HG03064 (cell line): ENCODE measurements at regions not wholly inside any gene's neighbourhood (a gene's known extent, or its start where the extent isn't known, plus 50 kb on each side); places are given as distances from the start of the nearest gene placed in this dataset.

ENCODE experiments used
- ATAC-seq: cut with Tn5 transposase; IDR thresholded peaks from one replicate; pipeline ENCODE4 v1.9.1; 2021; ENCODE audit warnings: low read depth; ENCODE audit not compliant: unreplicated experiment

GRCh38 chr2:129765678-129766351, 213.7 kb upstream of the RAB6C start:
- ATAC-seq = no peak

DNA sequence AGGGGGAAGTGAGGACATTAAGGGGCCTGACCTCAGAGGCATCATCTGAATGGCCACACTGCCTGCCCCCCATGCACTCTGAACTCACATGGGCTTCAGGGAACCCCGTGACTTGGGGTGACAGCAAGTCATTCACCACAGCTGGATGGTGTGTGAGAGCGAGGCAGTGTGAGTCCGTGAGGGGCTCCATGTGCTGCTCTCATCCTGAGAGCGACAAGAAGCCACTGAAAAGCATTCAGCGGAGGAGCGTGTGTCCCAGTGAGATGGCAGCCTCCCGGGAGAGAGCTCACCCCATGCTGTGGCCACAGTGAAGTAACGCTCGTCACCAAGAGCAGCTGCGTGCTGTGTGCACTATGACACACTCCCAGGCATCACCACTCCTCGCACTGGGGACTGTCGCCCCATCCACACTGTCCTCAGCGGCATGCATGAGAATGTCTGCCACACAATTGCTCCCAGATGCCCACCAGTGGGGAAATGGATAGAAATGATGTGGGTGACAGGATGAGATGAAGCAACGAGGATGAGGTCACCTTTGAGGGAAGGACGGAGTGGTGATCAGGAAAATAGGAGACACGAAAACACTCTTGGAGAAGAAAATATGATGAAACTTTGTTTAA, 213.0 kb upstream of the RAB6C start:
- no peak for ATAC-seq

DNA sequence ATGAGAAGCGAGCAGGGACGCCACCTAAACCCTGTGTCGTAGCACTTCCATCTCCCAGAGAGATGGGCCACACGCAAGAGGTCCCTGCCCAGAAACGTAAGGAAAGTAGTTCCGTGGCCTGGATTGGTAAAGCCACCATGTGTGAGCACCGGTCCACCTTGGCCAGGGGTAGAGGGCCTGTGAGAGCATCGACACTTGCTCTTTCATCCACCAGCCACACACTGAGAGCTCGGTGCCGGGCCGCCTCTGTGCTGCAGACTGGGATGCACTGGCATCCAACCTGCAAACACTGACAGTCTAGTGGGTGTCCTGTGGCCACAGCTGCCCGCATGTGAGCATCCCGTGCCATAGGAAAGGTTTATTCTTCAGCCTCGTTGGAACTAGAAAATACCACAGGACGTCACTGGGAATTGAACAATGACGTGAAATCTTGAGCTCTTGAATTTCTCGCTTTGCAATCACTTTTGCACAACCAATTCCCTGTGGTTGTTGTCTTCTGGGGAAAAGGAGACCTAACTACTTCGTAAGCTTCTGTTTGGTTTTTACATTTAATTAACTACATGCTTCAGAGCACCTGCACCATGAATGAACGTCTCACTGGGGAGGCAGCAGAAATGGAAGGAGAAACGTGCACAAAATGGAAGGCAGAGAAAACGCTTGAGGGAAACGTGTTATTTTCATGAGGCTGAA, 212.0 kb upstream of the RAB6C start:
- ATAC-seq = no peak

GRCh38 chr2:129768036-129768386, 211.5 kb upstream of the RAB6C start:
- ATAC-seq = no peak

DNA sequence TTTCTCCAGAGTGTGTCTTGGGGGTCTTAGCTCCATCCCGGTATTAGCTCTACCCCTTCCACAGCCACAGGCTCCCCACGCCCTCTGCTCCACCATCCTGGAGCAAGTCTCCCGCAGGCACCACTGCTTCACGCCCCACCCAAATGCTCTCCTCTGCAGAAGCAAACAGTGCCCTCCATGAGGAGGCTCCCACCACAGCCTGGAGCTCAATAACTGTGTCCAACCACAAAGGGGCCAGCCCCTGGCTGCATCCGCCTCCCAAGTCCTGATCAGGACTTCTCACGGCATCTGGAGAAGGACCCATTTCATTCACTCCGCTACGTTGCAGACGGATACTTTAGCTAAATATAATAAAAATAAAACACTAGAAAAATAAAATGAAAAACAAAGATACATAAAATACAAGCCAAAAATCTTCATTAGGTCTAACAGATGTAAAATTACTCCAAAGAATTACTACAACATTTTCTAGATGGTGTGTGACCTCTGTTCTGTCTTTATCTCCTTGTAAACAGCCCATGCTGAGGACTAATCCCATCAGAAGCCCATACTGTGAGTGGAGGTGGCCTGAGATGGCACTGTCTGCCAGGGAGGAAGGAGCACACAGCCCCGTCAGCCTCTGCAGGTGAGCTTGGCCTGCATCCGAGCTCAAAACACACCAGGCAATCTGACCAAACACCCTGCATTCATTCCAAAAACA, 210.8 kb upstream of the RAB6C start:
- ATAC-seq = no peak

DNA sequence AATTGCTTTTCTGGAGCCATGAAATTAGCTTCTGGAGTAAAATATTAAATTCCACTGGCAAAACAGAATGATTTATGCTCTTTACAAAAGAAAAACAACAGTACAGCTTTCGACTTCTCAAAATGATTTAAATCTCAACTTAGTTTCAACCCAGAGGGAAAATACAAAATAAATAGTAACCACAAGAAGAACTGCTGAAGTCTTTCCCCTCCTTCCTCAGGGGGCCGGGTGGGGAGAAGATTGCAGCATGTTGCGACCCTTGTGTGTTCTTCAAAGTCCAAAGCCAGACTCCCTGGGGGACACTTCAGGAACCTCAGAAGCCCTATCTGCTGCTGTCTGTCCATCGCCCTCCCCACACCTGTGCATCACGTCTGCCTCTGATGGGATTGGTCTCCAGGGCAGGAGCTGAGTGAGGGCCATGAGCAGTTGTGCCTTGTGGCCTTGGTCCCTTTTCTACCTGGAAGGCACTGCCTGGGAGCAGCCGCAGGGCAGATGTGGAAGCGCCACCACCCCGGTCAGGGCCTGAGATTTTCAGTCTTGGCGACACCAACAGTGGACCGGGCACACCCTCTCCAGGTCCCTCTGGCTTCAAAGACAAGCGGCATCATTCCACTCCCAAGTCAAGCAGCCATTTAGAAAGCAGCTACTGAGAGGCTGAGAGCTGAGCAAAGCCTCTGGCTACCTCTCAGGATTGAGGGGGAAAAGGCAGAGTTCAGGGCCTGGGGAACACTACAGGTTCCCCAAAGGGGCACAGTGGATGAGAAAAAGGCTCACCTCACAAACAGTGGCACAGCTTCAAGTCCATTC, 210.1 kb upstream of the RAB6C start:
- no peak for ATAC-seq

- ATAC-seq = no peak
Observed at GRCh38 chr2:129771418-129772189, 207.9 kb upstream of the RAB6C start.

- no peak for ATAC-seq
Observed at GRCh38 chr2:129772190-129772579, 207.3 kb upstream of the RAB6C start.

- no peak for ATAC-seq
Observed at GRCh38 chr2:129775952-129776653, 203.4 kb upstream of the RAB6C start.

DNA sequence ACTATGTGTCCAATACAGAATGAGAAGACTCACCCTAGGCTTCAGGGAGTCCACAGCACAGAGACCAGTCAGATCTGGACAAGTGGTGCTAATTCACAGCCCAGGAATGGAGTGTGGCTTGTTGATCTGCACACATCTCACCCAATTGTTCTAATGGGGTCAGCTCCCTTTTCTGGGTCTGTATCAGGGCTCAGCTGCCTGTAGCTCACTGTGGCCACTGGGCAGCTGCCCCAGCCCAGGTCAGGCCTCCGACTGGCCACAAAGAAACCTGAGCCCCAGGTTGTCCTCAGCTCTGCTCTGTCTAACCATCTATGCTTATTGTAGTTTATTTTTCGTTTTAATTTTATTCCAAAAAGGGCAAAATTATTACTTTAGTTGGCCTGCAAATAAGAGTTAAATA, 202.3 kb upstream of the RAB6C start:
- no peak for ATAC-seq

GRCh38 chr2:129777762-129778583, 201.5 kb upstream of the RAB6C start:
- no peak for ATAC-seq

DNA sequence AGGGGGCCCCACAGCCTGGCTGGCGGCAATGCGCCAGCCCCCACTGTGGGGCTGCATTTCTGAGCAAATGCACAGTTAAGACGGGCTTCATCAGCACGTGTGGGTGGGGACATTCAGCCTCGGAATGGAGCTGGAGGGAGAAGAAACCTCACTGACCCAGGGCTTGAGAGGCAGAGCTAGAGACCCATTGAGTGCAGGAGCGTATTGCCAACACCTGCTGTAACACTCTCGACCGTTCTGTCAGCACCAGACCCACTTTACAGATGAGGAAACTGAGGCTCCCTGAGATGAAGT, 200.9 kb upstream of the RAB6C start:
- no peak for ATAC-seq

DNA sequence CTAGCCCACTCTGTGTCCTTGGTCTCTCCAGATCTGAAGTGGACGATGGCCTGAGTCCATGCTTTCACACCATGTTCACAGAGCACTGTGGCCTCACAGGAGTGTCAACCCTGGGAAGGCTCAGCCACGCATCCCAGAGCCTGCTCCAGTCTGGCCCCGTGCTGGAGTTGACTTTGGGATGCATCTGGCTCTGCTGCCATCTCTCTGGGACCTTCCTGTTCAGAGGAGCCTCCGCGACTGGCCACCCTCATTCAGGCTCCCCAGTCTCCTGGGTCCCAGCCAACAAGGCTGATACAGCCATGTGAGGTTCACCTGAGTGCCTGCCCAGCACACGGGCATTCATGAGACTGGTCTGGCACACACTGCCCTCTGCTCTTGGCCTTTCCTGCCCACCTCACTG, 199.7 kb upstream of the RAB6C start:
- ATAC-seq = no peak

DNA sequence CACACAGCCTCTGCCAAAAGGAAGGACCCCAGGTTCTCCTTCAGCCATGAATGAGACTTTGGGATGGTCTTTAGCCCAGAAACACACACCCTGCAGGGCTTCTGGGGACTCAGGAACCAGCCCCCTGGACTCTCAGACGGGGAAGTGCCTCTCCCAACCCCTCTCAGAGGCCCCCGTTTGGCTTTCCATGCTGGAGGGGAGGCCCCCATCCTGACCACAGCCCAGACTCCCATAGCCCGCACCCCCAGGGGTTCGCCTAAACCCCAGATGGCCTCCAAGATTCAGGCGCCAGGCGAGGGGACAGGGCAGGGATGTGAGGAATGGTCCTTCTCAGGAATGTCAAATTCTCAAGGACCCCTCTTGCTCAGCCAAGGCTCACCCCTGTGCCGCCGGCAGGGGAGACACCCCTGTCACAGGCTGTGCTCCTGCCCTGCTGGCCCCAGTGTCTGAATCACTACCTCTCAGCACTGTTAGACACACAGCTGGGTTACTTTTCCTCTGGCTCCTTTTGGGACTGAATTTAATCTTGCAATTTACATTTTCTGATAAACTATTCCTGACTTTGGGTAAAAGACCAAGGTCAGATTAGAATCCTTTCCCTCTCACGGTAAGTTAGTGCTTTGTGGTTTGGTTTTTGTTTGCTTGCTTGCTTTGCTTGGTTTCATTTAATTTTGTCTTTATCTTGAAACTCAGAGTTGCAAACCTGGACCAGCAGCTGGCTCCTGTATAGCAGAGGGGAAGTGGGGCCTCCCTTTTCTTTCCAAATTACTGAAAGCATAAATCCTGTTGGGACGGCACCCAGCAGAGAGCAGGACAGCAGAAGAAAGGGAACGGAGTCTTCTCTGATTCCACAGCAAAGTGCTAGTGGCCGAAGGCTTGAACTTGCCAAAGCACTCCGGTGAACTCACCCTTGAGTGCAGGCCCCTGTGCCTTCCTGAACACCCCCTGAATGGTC, 198.9 kb upstream of the RAB6C start:
- ATAC-seq = no peak

DNA sequence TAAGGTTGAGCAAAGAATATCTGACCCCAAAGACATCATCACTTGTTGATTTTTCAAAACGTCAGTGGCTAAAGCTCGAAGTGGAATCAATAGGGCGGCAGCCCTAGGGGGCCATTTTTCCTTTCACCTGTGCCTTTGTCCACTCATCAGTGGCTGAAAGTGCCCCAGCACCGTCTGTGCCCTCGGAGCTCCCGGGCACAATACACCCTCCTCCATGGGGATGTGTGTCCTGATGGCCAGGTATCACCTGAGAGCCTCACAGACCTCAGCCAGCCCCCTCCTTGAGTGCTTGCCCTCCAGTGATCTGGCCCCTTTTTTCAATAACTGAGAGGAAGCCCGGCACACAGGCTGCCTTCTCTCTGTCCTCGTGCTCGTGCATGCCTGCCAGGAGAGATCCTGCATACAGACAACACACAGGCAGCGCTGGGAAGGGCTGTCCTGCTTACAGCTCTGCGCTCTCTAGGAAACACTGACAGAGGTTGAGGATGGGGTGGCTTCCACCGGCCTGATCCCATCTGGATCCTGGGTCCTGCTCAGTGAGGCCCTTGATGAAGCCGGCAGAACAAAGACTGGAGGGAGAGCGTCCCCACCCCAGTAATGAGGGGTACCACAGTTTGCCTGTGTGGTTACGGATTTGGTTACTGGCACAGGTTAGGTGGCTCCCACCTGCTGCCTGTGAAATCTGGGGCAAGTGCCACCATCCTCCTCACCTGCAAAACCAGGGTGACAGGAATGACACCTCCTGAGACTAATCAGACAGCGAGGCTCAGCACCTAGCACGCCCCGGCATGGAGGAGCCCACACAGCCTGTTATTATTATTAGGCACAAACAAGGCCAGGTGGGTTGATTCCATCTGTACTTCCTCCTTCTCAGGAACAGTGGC, 197.5 kb upstream of the RAB6C start:
- ATAC-seq = no peak

DNA sequence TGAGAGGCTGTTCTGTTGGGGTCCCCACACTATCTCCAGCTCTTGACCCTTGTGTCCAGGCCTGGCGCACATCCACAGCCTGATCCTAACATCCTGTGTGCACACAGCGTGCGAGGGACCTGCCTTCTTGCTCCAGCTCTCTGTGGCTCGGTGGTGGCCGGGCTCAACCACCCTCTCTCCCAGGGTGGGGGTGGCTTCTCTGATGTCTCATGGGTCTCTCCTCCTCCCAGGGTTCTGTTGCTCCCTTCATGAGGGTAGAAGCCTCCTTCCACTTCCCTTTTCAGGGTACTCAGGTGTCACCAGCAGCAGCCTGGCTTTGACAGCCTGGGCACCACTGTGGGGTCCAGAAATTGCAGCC, 196.9 kb upstream of the RAB6C start:
- ATAC-seq = no peak

DNA sequence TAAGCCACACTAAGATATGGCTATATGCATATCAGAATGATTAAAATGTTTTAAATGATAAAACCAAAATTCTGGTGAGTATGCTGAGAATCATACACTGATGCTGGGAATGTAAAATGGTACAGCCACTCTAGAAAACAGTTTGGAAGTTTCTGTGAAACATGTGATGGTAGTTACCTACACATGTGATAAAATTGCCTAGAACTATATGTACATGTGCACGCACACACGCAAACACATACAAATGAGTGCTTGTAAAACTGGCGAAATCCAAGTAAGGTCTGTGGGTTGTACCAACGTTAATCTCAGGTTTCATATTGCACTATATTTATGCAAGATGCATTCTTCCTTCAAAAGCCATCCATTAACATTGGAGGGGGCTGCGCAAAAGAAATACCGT, 195.0 kb upstream of the RAB6C start:
- ATAC-seq = no peak
